NCI-H1417 treated with DMSO at 0.1 percent for 48 hours (cell line): ENCODE measurements at regions not wholly inside any gene's neighbourhood (a gene's known extent, or its start where the extent isn't known, plus 50 kb on each side); places are given as distances from the start of the nearest gene placed in this dataset.
A peak's percentile ranks its signal among the peaks of the same experiment; 100 is the strongest.
"Not testable (repeated sequence)": the region's sequence is repeated elsewhere in the genome, so short reads cannot be mapped to it uniquely, and the experiment has no call there.

ENCODE experiments used
- DNase-seq: peaks from one replicate; lab custom pipeline; 2025; lab: John Stamatoyannopoulos, UW

GRCh38 chr4:1561286-1561990 lies 122.7 kb downstream of the FAM53A start:
- DNase-seq = no peak

GRCh38 chr4:1559896-1560650 lies 124.0 kb downstream of the FAM53A start:
- no peak for DNase-seq

GRCh38 chr4:1558205-1558604 lies 125.9 kb downstream of the FAM53A start:
- DNase-seq = no peak

- DNase-seq = no peak
Observed at GRCh38 chr4:1557221-1557597, 126.9 kb downstream of the FAM53A start.

GRCh38 chr4:1556541-1557220 lies 127.4 kb downstream of the FAM53A start:
- no peak for DNase-seq

GRCh38 chr4:1554876-1555265 lies 129.2 kb downstream of the FAM53A start:
- peak; percentile 38 for DNase-seq

GRCh38 chr4:1554246-1554875 lies 129.8 kb downstream of the FAM53A start:
- no peak for DNase-seq

GRCh38 chr4:1553365-1553764 lies 130.7 kb downstream of the FAM53A start:
- DNase-seq = no peak

GRCh38 chr4:1552451-1552850 lies 131.7 kb downstream of the FAM53A start:
- no peak for DNase-seq

- DNase-seq = no peak
Observed at GRCh38 chr4:1551211-1551610, 132.9 kb downstream of the FAM53A start.

- DNase-seq = no peak
Observed at GRCh38 chr4:1550122-1551070, 133.7 kb downstream of the FAM53A start.

- no peak for DNase-seq
Observed at GRCh38 chr4:1549638-1550035, 134.5 kb downstream of the FAM53A start.

GRCh38 chr4:1548827-1549637 lies 135.1 kb downstream of the FAM53A start:
- not testable (repeated sequence) for DNase-seq

GRCh38 chr4:1547856-1548826 lies 136.0 kb downstream of the FAM53A start:
- DNase-seq = no peak

GRCh38 chr4:1547131-1547855 lies 136.8 kb downstream of the FAM53A start:
- no peak for DNase-seq

GRCh38 chr4:1544861-1545281 lies 138.6 kb upstream of the NKX1-1 start:
- DNase-seq = no peak

- DNase-seq = not testable (repeated sequence)
Observed at GRCh38 chr4:1544435-1544834, 138.2 kb upstream of the NKX1-1 start.

- no peak for DNase-seq
Observed at GRCh38 chr4:1543976-1544375, 137.7 kb upstream of the NKX1-1 start.

- DNase-seq = no peak
Observed at GRCh38 chr4:1543561-1543960, 137.3 kb upstream of the NKX1-1 start.
